Activated CD4-positive, alpha-beta T cell treated with anti-CD3 and anti-CD28 coated beads, Interleukin-2, amount 10 ng/mL, durations not matched to agents 7 days and 5 days (primary cell): ENCODE measurements at regions not wholly inside any gene's neighbourhood (a gene's known extent, or its start where the extent isn't known, plus 50 kb on each side); places are given as distances from the start of the nearest gene placed in this dataset.

Experiments
- CTCF ChIA-PET: fragments of 350-600 bp; sonication (Branson Sonifier 250); formaldehyde crosslinking; loops from one replicate; lab custom pipeline; 2021; ENCODE audit warnings: antibody characterized with exemption; lab: Charles Lee
- POLR2A ChIA-PET: fragments of 350-600 bp; sonication (Branson Sonifier 250); formaldehyde crosslinking; loops from one replicate; lab custom pipeline; 2021; ENCODE audit warnings: antibody characterized with exemption; lab: Charles Lee
- DNase-seq: peaks from one replicate; pipeline ENCODE4 v3.0.0-alpha.2; 2020
- H3K27ac Mint-ChIP-seq: one replicate; pipeline ENCODE4 v1.8.0; 2021; ENCODE audit warnings: mild to moderate bottlenecking, moderate library complexity, mixed read lengths
- H3K27me3 Mint-ChIP-seq: one replicate; pipeline ENCODE4 v1.8.0; 2021; ENCODE audit warnings: mixed read lengths
- H3K36me3 Mint-ChIP-seq: one replicate; pipeline ENCODE4 v1.8.0; 2021; ENCODE audit warnings: low read depth, mixed read lengths
- H3K4me1 Mint-ChIP-seq: one replicate; pipeline ENCODE4 v1.8.0; 2021; ENCODE audit warnings: mixed read lengths
- H3K4me3 Mint-ChIP-seq: one replicate; pipeline ENCODE4 v1.8.0; 2021; ENCODE audit warnings: mild to moderate bottlenecking, moderate library complexity, mixed read lengths
- H3K9me3 Mint-ChIP-seq: one replicate; pipeline ENCODE4 v1.8.0; 2021; ENCODE audit warnings: mixed read lengths

DNA sequence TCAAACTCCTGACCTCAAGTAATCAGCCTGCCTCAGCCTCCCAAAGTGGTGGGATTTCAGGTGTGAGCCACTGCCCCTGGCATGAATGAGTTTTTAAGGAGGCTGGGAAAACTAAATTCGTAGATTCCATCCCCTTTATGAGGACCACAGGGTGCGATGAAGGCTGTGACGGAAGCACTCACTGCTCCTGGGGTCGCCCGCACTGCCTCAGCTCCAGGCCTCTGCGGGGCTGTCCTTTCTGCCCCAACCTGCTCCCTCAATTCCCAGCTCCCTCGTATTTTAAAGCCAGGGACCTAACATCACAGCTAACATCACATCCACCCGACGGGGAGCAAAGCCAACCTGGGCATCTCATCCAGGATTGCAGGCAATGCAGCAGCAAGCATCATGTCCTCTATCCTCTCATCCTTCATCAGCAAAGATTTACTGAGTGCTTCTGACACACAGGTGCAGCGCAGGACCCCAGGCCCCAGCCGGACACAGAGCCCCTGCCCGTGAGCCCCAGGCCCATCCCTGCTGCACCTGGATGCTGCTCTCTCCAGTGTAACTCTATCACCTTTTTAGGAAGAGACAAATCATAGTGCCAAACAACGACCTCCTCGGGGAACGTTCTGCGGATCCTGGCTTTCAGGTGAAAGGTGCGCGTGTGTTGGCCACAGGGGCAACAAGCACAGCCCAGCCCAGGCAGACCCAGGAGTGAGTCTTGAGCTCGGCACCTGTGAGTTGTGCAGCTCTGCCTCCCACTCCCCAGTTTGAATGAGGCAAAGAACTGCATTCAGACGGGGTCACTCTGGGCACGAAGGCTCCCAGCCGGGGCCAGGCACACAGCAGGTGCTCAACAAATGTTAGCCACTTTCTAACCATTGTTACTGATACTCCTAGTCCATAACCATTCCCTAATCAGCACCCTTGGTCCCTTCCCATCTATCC is 134.3 kb downstream of the CRYBB2 start:
- H3K9me3 Mint-ChIP-seq, result no peaks in the 10 kb centered on the region
- POLR2A ChIA-PET, result no interaction called here
- H3K27me3 Mint-ChIP-seq, result no peaks in the 10 kb centered on the region
- CTCF ChIA-PET, result no interaction called here
- DNase-seq, result no peak
- H3K4me1 Mint-ChIP-seq, result peaks cover 2% of the 10 kb centered on the region
- no peak overlapping the region for H3K4me3 Mint-ChIP-seq
- no peak overlapping the region for H3K27ac Mint-ChIP-seq
- peaks cover 27% of the 10 kb centered on the region for H3K36me3 Mint-ChIP-seq

DNA sequence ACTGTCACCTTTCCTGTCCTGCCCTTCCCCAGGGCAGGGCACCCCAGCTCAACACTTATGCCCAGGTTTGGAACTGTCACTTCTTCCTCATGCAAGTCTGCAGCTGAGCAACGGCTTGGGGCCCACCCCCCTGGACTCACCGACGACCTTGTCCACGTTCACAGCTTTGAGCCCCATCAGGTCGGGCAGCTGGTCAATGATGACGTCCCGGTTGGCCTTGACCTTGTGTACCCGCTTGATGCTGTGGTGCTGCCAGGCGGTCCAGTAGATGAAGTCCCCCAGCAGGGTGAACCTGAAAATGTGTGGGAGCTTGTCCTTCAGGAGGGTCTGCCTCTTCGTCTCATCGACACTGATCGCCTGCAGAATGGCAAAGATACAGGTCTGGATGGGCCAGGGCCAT is 135.0 kb downstream of the CRYBB2 start:
- no peaks in the 10 kb centered on the region for H3K27me3 Mint-ChIP-seq
- no peaks in the 10 kb centered on the region for H3K9me3 Mint-ChIP-seq
- peaks cover 25% of the 10 kb centered on the region for H3K36me3 Mint-ChIP-seq
- ChIA-PET POLR2A (no interaction called here), CTCF (no interaction called here)
- H3K27ac Mint-ChIP-seq, result no peak overlapping the region
- H3K4me3 Mint-ChIP-seq, result no peak overlapping the region
- H3K4me1 Mint-ChIP-seq, result peaks cover 2% of the 10 kb centered on the region
- no peak for DNase-seq

DNA sequence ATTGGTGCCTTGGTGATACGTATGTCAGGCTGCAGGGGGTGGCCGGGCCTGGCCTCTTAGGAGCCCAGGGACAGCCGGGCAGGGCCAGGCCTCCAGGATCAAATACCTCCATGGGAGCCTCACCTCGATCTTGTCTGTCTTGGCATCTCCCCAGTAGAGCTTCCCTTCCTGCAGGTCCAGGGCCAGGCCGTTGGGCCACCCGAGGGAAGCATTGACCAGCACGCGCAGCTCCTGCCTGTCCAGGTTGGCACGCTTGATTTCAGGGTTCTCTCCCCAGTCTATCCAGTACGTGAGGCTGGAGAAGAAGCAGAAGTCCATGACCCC is 137.7 kb downstream of the CRYBB2 start:
- Mint-ChIP-seq H3K27me3 (no peaks in the 10 kb centered on the region), H3K4me1 (peaks cover 2% of the 10 kb centered on the region), H3K27ac (no peak overlapping the region), H3K4me3 (no peak overlapping the region), H3K9me3 (no peaks in the 10 kb centered on the region), H3K36me3 (peaks cover 18% of the 10 kb centered on the region)
- ChIA-PET CTCF (no interaction called here), POLR2A (no interaction called here)
- no peak for DNase-seq

DNA sequence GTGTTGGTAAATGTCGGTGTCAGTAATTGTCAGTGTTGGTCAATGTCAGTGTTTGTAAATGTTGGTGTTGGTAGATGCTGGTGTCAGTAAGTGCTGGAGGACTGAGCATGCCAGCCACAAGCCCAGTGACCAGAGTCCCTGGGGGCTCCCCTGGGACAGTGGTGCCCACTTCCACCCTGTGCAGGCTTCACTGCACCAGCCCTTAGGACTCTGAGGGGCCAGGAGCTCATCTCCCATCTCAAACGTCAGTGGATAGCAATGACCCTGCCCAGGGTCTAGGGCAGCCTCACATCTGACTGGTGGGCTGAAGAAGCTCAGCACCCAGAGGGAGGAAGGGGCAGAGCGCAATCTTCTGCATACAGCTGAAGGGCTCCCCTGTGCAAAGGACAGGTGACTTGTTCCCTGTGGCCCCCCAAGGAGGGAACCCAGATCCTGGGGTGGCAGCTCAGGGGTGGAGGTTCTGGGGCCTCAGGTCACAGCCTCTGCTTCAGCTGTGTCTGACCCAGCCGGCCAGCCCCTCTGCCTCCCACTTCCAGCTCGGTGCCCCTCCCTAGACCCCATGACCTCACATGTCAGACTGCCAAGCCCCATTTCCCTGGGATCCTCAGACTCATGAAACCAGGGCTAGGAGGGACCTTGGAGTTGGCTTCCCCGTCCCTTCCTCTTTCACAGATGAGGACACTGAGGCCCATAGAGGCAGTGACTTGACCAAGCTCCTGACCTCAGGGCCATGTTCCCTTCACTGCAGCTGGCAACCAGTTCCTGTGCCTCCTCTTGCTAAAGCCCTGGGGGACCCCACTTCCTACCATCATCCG is 138.4 kb downstream of the CRYBB2 start:
- peaks cover 16% of the 10 kb centered on the region for H3K36me3 Mint-ChIP-seq
- no peak overlapping the region for H3K4me3 Mint-ChIP-seq
- no peak overlapping the region for H3K27ac Mint-ChIP-seq
- no peaks in the 10 kb centered on the region for H3K9me3 Mint-ChIP-seq
- no peak for DNase-seq
- H3K4me1 Mint-ChIP-seq, result peaks cover 3% of the 10 kb centered on the region
- POLR2A ChIA-PET, result no interaction called here
- H3K27me3 Mint-ChIP-seq, result no peaks in the 10 kb centered on the region
- CTCF ChIA-PET, result interaction anchor here (1.0 to 1.2 kb wide), 2 partner anchors 282 to 297 kb away, joined by 3 read pairs; no protein-coding TSS in a partner anchor

DNA sequence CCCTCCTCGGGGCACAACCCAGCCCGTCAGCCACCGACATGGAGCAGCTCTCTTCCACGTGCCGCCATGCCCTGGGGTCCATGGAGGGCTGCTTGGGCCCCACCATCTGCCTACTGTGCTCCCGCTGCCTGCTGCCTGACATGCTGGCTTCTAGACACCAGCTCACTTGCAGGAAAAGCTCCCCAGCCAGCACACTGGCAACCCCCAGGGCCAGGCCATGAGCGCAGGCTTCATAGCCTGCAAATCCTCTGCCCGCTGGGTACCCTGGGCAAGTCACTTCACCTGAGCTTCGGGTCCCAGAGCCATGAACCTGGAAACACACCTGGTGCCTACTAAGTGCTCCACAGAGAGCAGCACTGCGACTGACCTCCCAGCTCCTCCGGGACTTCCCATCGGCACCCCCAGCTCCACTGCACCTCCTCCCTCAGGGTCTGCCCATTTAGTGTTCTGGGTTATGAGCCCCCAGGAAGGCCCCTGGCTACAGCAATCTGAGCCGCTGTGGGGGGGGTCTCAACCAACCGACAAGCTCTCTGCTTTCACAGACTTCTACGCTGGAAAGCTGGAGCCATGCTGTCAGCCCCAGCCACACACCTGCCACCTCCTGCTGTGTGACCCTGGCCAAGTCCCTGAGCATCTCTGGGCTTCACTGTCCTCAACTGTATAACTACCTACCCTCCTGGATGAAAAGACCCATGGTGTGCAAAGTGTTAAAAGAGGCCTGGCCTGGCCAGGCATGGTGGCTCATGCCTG is 139.2 kb downstream of the CRYBB2 start:
- no peak overlapping the region for H3K4me3 Mint-ChIP-seq
- CTCF ChIA-PET, result interaction anchor here (1.0 to 1.2 kb wide), 2 partner anchors 283 to 297 kb away, joined by 3 read pairs; no protein-coding TSS in a partner anchor
- POLR2A ChIA-PET, result no interaction called here

DNA sequence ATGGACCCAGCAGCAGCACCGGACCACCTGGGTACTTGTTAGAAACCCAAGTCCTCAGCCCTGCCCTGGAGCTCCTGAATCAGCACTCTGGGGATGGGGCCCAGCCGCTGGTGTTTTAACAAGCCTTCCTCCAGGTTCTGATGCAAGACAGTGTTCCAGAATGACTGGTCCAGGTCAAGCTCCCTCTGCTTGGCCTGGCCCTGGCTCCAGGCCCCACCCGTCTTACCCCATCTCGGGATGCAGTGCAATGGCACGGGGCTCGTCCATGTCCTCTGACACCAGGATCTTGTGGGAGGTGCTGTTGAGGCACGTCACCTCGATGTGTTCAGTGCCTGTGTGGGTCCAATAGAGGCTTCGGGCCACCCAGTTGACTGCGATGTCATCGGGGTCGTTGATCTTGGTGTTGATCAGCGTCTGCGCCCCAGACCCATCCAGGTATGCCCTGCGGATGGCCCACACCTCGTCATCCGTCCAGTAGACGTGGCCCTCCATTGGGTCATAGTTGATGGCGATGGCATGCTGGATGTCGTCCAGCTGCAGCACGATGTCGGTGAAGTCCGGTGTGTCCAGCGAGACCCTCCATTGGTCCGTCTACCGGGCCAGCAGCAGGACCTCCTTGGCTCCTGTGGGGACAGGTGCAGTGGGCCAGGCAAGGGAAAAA is 140.3 kb downstream of the CRYBB2 start:
- Mint-ChIP-seq H3K9me3 (no peaks in the 10 kb centered on the region), H3K27ac (no peak overlapping the region), H3K27me3 (no peaks in the 10 kb centered on the region), H3K4me3 (no peak overlapping the region), H3K36me3 (peaks cover 4% of the 10 kb centered on the region), H3K4me1 (peaks cover 3% of the 10 kb centered on the region)
- DNase-seq, result no peak
- ChIA-PET CTCF (interaction anchor here (0.5 kb wide), 1 partner anchor 339 kb away, joined by 3 read pairs; no protein-coding TSS in a partner anchor), POLR2A (no interaction called here)

More for the DNA sequence above, 139.2 kb downstream of the CRYBB2 start:
- peaks cover 3% of the 10 kb centered on the region for H3K4me1 Mint-ChIP-seq
- H3K27ac Mint-ChIP-seq, result no peak overlapping the region
- no peaks in the 10 kb centered on the region for H3K9me3 Mint-ChIP-seq
- no peaks in the 10 kb centered on the region for H3K27me3 Mint-ChIP-seq
- no peak for DNase-seq
- peaks cover 16% of the 10 kb centered on the region for H3K36me3 Mint-ChIP-seq

DNA sequence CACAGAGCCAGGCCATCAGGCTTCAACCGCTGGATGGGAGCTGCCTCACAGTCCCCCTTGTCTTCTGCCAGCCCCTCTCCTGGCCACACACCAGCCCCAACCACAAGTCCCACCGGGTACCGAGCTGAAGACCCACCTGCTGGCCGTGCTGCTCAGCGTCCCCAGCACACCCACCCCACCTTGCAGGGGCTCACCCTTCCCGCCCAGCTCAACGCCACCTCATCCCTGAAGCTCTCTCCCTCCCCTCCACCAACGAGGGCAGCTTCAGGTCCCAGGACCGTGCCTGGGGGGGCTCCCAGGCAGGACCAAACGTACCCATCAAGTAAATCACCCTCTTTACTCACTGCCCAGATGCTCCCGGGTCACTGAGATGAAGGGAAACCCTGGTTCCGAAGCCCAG is 141.0 kb downstream of the CRYBB2 start:
- ChIA-PET POLR2A (no interaction called here), CTCF (no interaction called here)
- Mint-ChIP-seq H3K27me3 (no peaks in the 10 kb centered on the region), H3K4me3 (no peak overlapping the region), H3K4me1 (peaks cover 9% of the 10 kb centered on the region), H3K36me3 (peaks cover 4% of the 10 kb centered on the region), H3K9me3 (no peaks in the 10 kb centered on the region), H3K27ac (no peak overlapping the region)
- no peak for DNase-seq

DNA sequence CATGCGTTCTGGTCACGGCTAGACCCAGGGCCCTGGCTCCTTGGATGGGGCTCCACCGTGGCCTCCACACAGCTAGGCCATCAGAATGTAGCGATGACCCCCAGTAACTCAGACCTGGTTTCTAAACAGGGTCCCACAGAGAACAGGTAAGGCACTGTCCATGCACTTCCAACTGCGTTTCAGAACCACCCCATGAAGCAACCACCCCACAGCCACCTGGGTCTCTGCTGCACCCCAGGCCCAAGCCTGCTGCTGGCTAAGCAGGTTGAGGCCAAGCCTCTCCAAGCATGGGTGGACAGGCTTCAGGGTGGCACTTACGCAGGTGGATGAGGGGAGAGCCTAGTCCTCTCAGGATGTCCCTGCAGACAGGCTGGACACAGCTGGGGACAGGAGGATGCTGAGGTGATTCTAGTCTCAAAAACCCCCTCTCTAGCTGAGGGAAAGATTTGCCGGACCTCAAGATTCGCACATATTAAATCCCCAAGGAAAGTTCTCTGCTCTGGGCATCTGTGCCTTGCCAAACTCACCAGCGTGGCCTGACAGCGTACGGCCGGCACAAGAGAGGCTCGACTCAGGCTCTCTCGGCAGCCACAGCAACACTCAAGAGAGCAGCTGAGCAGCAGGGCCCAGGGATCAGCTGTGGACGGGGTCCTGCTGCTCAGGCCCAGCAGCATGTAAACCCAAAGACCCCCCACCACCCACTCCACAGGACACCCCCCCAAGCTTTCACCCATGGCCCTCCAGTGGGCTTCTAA is 141.6 kb downstream of the CRYBB2 start:
- CTCF ChIA-PET, result no interaction called here
- POLR2A ChIA-PET, result no interaction called here

DNA sequence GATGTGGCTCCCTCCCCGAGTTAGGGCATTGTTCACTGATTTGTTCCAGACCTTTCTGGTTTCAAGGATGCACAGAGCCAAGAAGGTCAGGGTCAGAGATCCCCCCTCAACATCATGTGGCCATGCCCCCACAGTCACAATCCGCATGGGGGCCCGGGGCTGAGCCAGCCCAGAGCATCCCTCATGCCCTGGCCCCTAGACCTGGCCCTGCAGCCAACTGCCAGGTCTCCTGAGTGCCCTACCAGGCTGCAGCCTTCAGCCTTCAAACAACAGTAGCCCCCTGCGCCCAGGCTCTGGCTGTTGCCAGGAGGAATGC is 142.4 kb downstream of the CRYBB2 start:
- no peak overlapping the region for H3K4me3 Mint-ChIP-seq
- ChIA-PET CTCF (no interaction called here), POLR2A (no interaction called here)
- no peak for DNase-seq
- no peak overlapping the region for H3K27ac Mint-ChIP-seq
- H3K27me3 Mint-ChIP-seq, result no peaks in the 10 kb centered on the region
- peaks cover 4% of the 10 kb centered on the region for H3K36me3 Mint-ChIP-seq
- peaks cover 7% of the 10 kb centered on the region for H3K4me1 Mint-ChIP-seq
- H3K9me3 Mint-ChIP-seq, result no peaks in the 10 kb centered on the region

More for the DNA sequence above, 141.6 kb downstream of the CRYBB2 start:
- H3K4me3 Mint-ChIP-seq, result no peak overlapping the region
- H3K9me3 Mint-ChIP-seq, result no peaks in the 10 kb centered on the region
- peaks cover 4% of the 10 kb centered on the region for H3K36me3 Mint-ChIP-seq
- H3K27ac Mint-ChIP-seq, result no peak overlapping the region
- no peak for DNase-seq
- peaks cover 7% of the 10 kb centered on the region for H3K4me1 Mint-ChIP-seq
- no peaks in the 10 kb centered on the region for H3K27me3 Mint-ChIP-seq

DNA sequence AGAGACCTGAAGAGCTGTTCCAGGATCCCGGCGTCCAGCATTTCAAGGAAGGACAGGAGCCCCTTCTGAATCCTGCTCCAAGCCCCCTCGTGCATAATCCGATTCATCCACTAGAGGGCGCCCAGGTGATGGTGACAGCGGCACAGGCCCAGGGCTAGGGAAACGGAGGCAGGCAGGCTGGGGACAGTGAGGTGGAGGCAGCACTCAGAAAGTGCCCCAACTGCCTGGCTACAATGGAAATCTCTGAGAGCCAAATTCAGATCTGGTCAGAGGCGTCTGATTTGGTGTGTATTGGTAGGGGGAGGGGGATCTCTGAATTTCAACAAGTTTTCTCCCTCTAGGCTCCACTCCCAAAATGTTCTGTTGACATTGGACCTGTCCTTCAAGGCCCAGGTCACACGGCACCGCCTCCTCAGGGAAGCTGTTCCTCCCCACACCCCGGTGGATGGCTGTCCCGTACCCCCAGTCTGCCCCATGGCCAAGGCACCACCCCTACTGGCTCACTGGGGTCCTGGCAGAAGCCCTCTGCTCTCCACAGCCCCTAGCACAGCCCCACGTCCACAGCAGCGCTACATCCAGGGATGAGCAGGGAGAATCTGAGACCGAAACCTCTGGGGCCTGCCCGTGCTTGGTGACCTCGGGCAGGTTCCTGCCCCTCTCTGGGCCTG is 142.9 kb downstream of the CRYBB2 start:
- Mint-ChIP-seq H3K4me1 (peaks cover 7% of the 10 kb centered on the region), H3K27ac (peak overlapping the region; percentile 31), H3K36me3 (peaks cover 2% of the 10 kb centered on the region), H3K9me3 (no peaks in the 10 kb centered on the region), H3K27me3 (no peaks in the 10 kb centered on the region), H3K4me3 (no peak overlapping the region)
- ChIA-PET CTCF (interaction anchor here (0.9 to 1.6 kb wide), 2 partner anchors 17 to 23 kb away, joined by 3 to 6 read pairs; no protein-coding TSS in a partner anchor), POLR2A (no interaction called here)
- peak; percentile 74 for DNase-seq

DNA sequence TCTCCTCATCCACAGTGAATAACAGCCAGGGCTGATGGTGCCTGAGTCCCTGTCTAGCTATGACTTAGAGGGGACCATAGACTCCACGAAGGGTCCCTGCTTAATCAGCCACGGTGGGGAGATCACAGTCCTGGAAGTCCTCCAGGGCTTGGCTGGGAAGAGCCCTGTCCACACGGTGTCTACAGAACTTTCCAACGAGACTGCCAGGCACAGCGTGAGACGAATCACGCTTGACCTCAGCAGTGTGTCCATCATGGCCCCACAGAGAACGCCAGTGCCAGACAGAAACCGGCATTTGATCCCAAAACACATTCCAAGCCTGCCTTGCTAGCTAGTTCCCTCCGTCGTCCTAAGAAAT is 143.4 kb downstream of the CRYBB2 start:
- H3K27ac Mint-ChIP-seq, result no peak overlapping the region
- POLR2A ChIA-PET, result no interaction called here
- H3K9me3 Mint-ChIP-seq, result no peaks in the 10 kb centered on the region
- no peaks in the 10 kb centered on the region for H3K27me3 Mint-ChIP-seq
- peaks cover 7% of the 10 kb centered on the region for H3K4me1 Mint-ChIP-seq
- CTCF ChIA-PET, result interaction anchor here (0.9 to 1.6 kb wide), 2 partner anchors 16 to 22 kb away, joined by 3 to 6 read pairs; no protein-coding TSS in a partner anchor
- H3K36me3 Mint-ChIP-seq, result no peaks in the 10 kb centered on the region
- DNase-seq, result no peak
- H3K4me3 Mint-ChIP-seq, result no peak overlapping the region
